Kidney (tissue), 13 donors: ENCODE measurements at regions not wholly inside any gene's neighbourhood (a gene's known extent, or its start where the extent isn't known, plus 50 kb on each side); places are given as distances from the start of the nearest gene placed in this dataset.

Experiments used
- DNase-seq, 5 donors: peaks; one replicate each; pipeline ENCODE4 v3.0.0-alpha.2; 2013 to 2020
- FAIRE-seq: peaks from 2 replicates; lab custom pipeline; 2012; peaks lifted over from hg19 to GRCh38; lab: Jason Lieb, UNC
- H3K27ac ChIP-seq, 2 donors: one replicate each; pipeline ENCODE4 v1.7.0; 2013; ENCODE audit warnings: low read depth in 2 of 2, low read length in 2 of 2, inconsistent platforms in 1 of 2
- H3K27me3 ChIP-seq: one replicate; pipeline ENCODE4 v1.7.1; 2013; ENCODE audit warnings: low read length, inconsistent platforms; ENCODE audit not compliant: control insufficient read depth, insufficient read depth
- H3K36me3 ChIP-seq, 3 donors: one replicate each; pipeline versions ENCODE4 v1.7.0 to v1.7.1; 2013; ENCODE audit warnings: low read length in 3 of 3, control low read depth in 1 of 3, inconsistent platforms in 1 of 3; ENCODE audit not compliant: insufficient read depth in 3 of 3, control insufficient read depth in 2 of 3
- H3K4me1 ChIP-seq, 3 donors: one replicate each; pipeline versions ENCODE4 v1.7.0 to v1.7.1; 2013; ENCODE audit warnings: low read length in 3 of 3, inconsistent platforms in 1 of 3, low read depth in 1 of 3; ENCODE audit not compliant: control insufficient read depth in 2 of 3, insufficient read depth in 2 of 3
- H3K4me3 ChIP-seq, 3 donors: one replicate each; pipeline versions ENCODE4 v1.7.0 to v1.8.1; 2013; ENCODE audit warnings: low read length in 3 of 3, control low read depth in 1 of 3, inconsistent platforms in 1 of 3
- H3K9ac ChIP-seq, 3 donors: one replicate each; pipeline versions ENCODE4 v1.7.0 to v1.7.1; 2013; ENCODE audit warnings: low read length in 3 of 3, control low read depth in 1 of 3, inconsistent platforms in 1 of 3
- H3K9me3 ChIP-seq, 3 donors: one replicate each; pipeline versions ENCODE4 v1.7.0 to v1.7.1; 2013; ENCODE audit warnings: low read length in 3 of 3, control low read depth in 1 of 3, inconsistent platforms in 1 of 3; ENCODE audit not compliant: control insufficient read depth in 2 of 3, insufficient read depth in 1 of 3
- CTCF ChIP-seq: IDR thresholded peaks from 3 replicates; pipeline ENCODE4 v1.5.1; 2012; ENCODE audit warnings: mild to moderate bottlenecking, moderate library complexity, borderline replicate concordance; ENCODE audit not compliant: insufficient read depth; ENCODE audit errors: extremely low read depth
- intact Hi-C: fragments of 100-400 bp; cut with DNase I; formaldehyde crosslinking; loops from one replicate; pipeline ENCODE4 v1.11.1; 2022
- donor health status: control.
- donor health status: control.
- donor health status: control.
- donor health status: control.
- donor health status: control.
- donor health status: DM: yes; HTN: yes; CAD: no.
- donor health status: Normal renal cell carcinoma (clear cell type).

- peaks cover 0 to 2% (median 0%) of the 10 kb centered on the region in 3 donors for H3K4me1 ChIP-seq
- intact Hi-C loops: no loop called here
- no peaks in the 10 kb centered on the region for H3K36me3 ChIP-seq
- TF ChIP-seq CTCF: no peak
- FAIRE-seq (no peak), DNase-seq (peak in 1 of 5 donors; percentile 45)
- H3K27me3 ChIP-seq: no peaks in the 10 kb centered on the region
- no peaks in the 10 kb centered on the region for H3K9me3 ChIP-seq
- no peak overlapping the region for H3K9ac ChIP-seq
- H3K4me3 ChIP-seq: no peak overlapping the region
- no peak overlapping the region for H3K27ac ChIP-seq
These were observed 79.2 kb upstream of the BTG1 start for GRCh38 chr12:92224685-92225331.

DNA sequence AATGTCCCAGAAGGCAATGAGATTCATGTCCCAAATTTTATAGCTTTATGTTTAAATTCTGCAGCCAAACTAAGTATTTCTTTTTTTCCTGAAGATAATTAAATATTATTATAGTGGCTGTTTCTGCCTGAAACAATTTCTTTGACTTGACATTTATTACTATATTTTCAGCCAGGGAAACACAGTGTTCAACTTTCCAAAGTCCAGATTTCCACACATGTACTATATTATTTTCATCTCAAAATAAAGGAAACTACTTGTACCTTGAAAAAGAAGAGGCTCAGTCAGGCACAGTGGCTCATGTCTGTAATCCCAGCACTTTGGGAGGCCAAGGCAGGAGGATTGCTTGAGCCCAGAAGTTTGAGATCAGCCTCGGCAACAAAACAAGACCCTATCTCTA is 77.8 kb upstream of the BTG1 start:
- H3K36me3 ChIP-seq: no peaks in the 10 kb centered on the region
- no peaks in the 10 kb centered on the region for H3K9me3 ChIP-seq
- peaks cover 0 to 2% (median 0%) of the 10 kb centered on the region in 3 donors for H3K4me1 ChIP-seq
- TF ChIP-seq CTCF: no peak
- FAIRE-seq (no peak), DNase-seq (peak in 1 of 5 donors; percentile 29)
- no peak overlapping the region for H3K27ac ChIP-seq
- H3K27me3 ChIP-seq: no peaks in the 10 kb centered on the region
- intact Hi-C loops: no loop called here
- no peak overlapping the region for H3K4me3 ChIP-seq
- H3K9ac ChIP-seq: no peak overlapping the region

DNA sequence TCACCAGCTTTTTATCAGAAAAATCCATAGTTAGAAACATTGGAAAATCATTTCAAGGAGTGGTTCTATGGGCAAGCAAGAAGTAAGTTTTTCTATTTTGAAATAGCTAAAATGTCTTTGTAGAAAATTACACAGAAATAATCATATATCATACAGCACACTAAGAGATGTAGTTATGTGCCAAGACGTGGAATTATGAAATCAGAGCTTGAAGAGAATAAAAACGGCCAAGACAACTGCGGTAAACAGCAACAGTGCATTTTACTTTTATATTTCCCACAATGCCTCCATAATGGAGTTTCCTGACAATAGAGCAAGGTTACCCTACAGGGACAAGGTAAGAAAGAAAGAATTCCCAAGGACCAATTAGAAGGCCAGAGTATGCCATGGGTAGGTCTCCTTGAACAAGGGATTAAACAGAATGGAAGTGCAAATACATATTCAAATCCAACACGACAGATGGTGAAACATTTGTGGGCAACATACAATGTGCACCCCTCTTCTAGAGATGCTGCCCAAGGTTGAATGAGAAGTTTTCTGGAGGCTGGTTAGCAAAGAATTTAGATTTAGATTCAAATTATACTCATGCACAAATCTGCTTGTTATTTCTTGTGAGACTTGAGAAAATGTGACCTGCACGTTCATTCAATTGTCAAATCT is 76.1 kb upstream of the BTG1 start:
- TF ChIP-seq CTCF: no peak

More for the DNA sequence above, 76.1 kb upstream of the BTG1 start:
- H3K9me3 ChIP-seq: no peaks in the 10 kb centered on the region
- H3K27me3 ChIP-seq: no peaks in the 10 kb centered on the region
- H3K36me3 ChIP-seq: no peaks in the 10 kb centered on the region
- no peak overlapping the region for H3K27ac ChIP-seq
- FAIRE-seq: no peak
- intact Hi-C loops: no loop called here
- H3K4me1 ChIP-seq: peaks cover 0 to 2% (median 0%) of the 10 kb centered on the region in 3 donors
- DNase-seq: no peak
- H3K9ac ChIP-seq: no peak overlapping the region
- H3K4me3 ChIP-seq: no peak overlapping the region
